Common myeloid progenitor, CD34-positive (primary cell): ENCODE measurements at regions not wholly inside any gene's neighbourhood (a gene's known extent, or its start where the extent isn't known, plus 50 kb on each side); places are given as distances from the start of the nearest gene placed in this dataset.

Source experiments
- CTCF ChIA-PET: fragments of 350-600 bp; sonication (Branson Sonifier 250); formaldehyde crosslinking; loops from one replicate; lab custom pipeline; 2021; ENCODE audit warnings: antibody characterized with exemption; lab: Charles Lee
- POLR2A ChIA-PET: fragments of 350-600 bp; sonication (Branson Sonifier 250); formaldehyde crosslinking; loops from one replicate; lab custom pipeline; 2021; ENCODE audit warnings: antibody characterized with exemption; lab: Charles Lee
- DNase-seq, 3 donors: peaks; one replicate each; pipeline versions ENCODE4 v3.0.0 to v3.0.0-alpha.2; 2013
- H3K27ac ChIP-seq, 2 experiments: 1 replicate in 1 of 2; 2 replicates in 1 of 2; pipeline ENCODE4 v1.7.0; 2013; ENCODE audit warnings: inconsistent platforms in 2 of 2, low read length in 2 of 2, mild to moderate bottlenecking in 2 of 2, low read depth in 1 of 2, moderate library complexity in 1 of 2; ENCODE audit not compliant: severe bottlenecking in 2 of 2, insufficient read depth in 1 of 2, poor library complexity in 1 of 2
- H3K27me3 ChIP-seq, 5 experiments: replicated peaks in 2 of 5; 1 replicate in 3 of 5; 2 replicates in 2 of 5; pipeline versions ENCODE4 v1.6.1 to v1.7.0; 2013; ENCODE audit warnings: low read length in 4 of 5, mild to moderate bottlenecking in 2 of 5, moderate library complexity in 2 of 5, inconsistent platforms in 1 of 5; ENCODE audit not compliant: insufficient read depth in 5 of 5, control insufficient read depth in 4 of 5
- H3K36me3 ChIP-seq, 4 experiments: 1 replicate in 2 of 4; 2 replicates in 2 of 4; pipeline versions ENCODE4 v1.6.1 to v1.7.0; 2013; ENCODE audit warnings: low read length in 3 of 4, control low read depth in 1 of 4, mild to moderate bottlenecking in 1 of 4; ENCODE audit not compliant: control insufficient read depth in 4 of 4, insufficient read depth in 4 of 4
- H3K4me1 ChIP-seq, 4 experiments: 1 replicate in 3 of 4; 2 replicates in 1 of 4; pipeline versions ENCODE4 v1.6.1 to v1.7.1; 2013; ENCODE audit warnings: low read length in 3 of 4, mild to moderate bottlenecking in 3 of 4, control low read depth in 1 of 4, inconsistent platforms in 1 of 4, moderate library complexity in 1 of 4; ENCODE audit not compliant: control insufficient read depth in 4 of 4, insufficient read depth in 4 of 4; ENCODE audit errors: control extremely low read depth in 1 of 4
- H3K4me3 ChIP-seq, 7 experiments: 1 replicate in 4 of 7; 2 replicates in 3 of 7; pipeline versions ENCODE4 v1.5.1 to v1.7.0; 2013; ENCODE audit warnings: mild to moderate bottlenecking in 7 of 7, low read length in 6 of 7, moderate library complexity in 6 of 7, inconsistent platforms in 2 of 7, low read depth in 2 of 7, control low read depth in 1 of 7; ENCODE audit not compliant: insufficient read depth in 4 of 7, control insufficient read depth in 1 of 7; ENCODE audit errors: extremely low read depth in 1 of 7
- H3K9me3 ChIP-seq, 5 experiments: 1 replicate in 4 of 5; 2 replicates in 1 of 5; pipeline versions ENCODE4 v1.6.1 to v1.7.1; 2013; ENCODE audit warnings: low read length in 4 of 5, mild to moderate bottlenecking in 2 of 5, inconsistent platforms in 1 of 5, low read depth in 1 of 5, moderate library complexity in 1 of 5; ENCODE audit not compliant: control insufficient read depth in 4 of 5, insufficient read depth in 2 of 5; ENCODE audit errors: control extremely low read depth in 1 of 5
- WGBS: methylation state at CpG from one replicate; pipeline ENCODE4 v1.1.5; 2013; ENCODE audit not compliant: insufficient coverage; 5-methylcytosine and 5-hydroxymethylcytosine counted together

GRCh38 chr11:104369761-104370160 lies 205.8 kb upstream of the PDGFD start:
- Histone ChIP-seq H3K9me3 (no peaks in the 10 kb centered on the region), H3K4me1 (no peaks in the 10 kb centered on the region), H3K27ac (no peak overlapping the region), H3K36me3 (no peaks in the 10 kb centered on the region), H3K4me3 (no peak overlapping the region), H3K27me3 (no peaks in the 10 kb centered on the region)
- no peak for DNase-seq
- CTCF ChIA-PET, result no interaction called here
- WGBS, result no CpG with 5 or more reads among the region's 4 CpGs
- POLR2A ChIA-PET, result no interaction called here

GRCh38 chr11:104366321-104366734 lies 202.4 kb upstream of the PDGFD start:
- CTCF ChIA-PET, result interaction anchor here (1.3 kb wide), 1 partner anchor 17 kb away, joined by 3 read pairs; no protein-coding TSS in a partner anchor
- DNase-seq, result no peak
- Histone ChIP-seq H3K9me3 (no peaks in the 10 kb centered on the region), H3K36me3 (no peaks in the 10 kb centered on the region), H3K27me3 (no peaks in the 10 kb centered on the region), H3K4me1 (no peaks in the 10 kb centered on the region), H3K27ac (no peak overlapping the region), H3K4me3 (no peak overlapping the region)
- 96% methylated on average over 28 of the region's 33 CpGs for WGBS
- POLR2A ChIA-PET, result no interaction called here

- POLR2A ChIA-PET, result no interaction called here
- no peak for DNase-seq
- WGBS, result 95% methylated on average over 6 of the region's 6 CpGs
- CTCF ChIA-PET, result no interaction called here
- no peak overlapping the region for H3K27ac ChIP-seq
- no peak overlapping the region for H3K4me3 ChIP-seq
- no peaks in the 10 kb centered on the region for H3K4me1 ChIP-seq
- H3K36me3 ChIP-seq, result no peaks in the 10 kb centered on the region
- no peaks in the 10 kb centered on the region for H3K27me3 ChIP-seq
- no peaks in the 10 kb centered on the region for H3K9me3 ChIP-seq
Measured at GRCh38 chr11:104365676-104366075, 201.7 kb upstream of the PDGFD start.

GRCh38 chr11:104361975-104362374 lies 198.0 kb upstream of the PDGFD start:
- Histone ChIP-seq H3K4me1 (no peaks in the 10 kb centered on the region), H3K4me3 (no peak overlapping the region), H3K36me3 (no peaks in the 10 kb centered on the region), H3K9me3 (no peaks in the 10 kb centered on the region), H3K27me3 (no peaks in the 10 kb centered on the region), H3K27ac (no peak overlapping the region)
- DNase-seq, result no peak
- ChIA-PET CTCF (no interaction called here), POLR2A (no interaction called here)
- WGBS, result 88% methylated on average over 1 of the region's 1 CpG

GRCh38 chr11:104352036-104352435 lies 188.1 kb upstream of the PDGFD start:
- no peak for DNase-seq
- Histone ChIP-seq H3K9me3 (peaks cover 0 to 8% (median 0%) of the 10 kb centered on the region in 5 experiments), H3K4me1 (no peaks in the 10 kb centered on the region), H3K4me3 (no peak overlapping the region), H3K27ac (no peak overlapping the region), H3K36me3 (no peaks in the 10 kb centered on the region), H3K27me3 (no peaks in the 10 kb centered on the region)
- POLR2A ChIA-PET, result no interaction called here
- CTCF ChIA-PET, result no interaction called here
- no CpG with 5 or more reads among the region's 4 CpGs for WGBS

GRCh38 chr11:104343578-104343977 lies 179.6 kb upstream of the PDGFD start:
- CTCF ChIA-PET, result no interaction called here
- no CpG with 5 or more reads among the region's 1 CpG for WGBS
- no peak overlapping the region for H3K27ac ChIP-seq

GRCh38 chr11:104340590-104340989 lies 176.6 kb upstream of the PDGFD start:
- DNase-seq, result no peak
- peaks cover 0 to 1% (median 0%) of the 10 kb centered on the region in 5 experiments for H3K27me3 ChIP-seq
- H3K9me3 ChIP-seq, result no peaks in the 10 kb centered on the region
- H3K36me3 ChIP-seq, result no peaks in the 10 kb centered on the region
- H3K4me3 ChIP-seq, result no peak overlapping the region
- no peaks in the 10 kb centered on the region for H3K4me1 ChIP-seq
- H3K27ac ChIP-seq, result no peak overlapping the region
- CTCF ChIA-PET, result no interaction called here
- WGBS, result 88% methylated on average over 1 of the region's 2 CpGs
- POLR2A ChIA-PET, result no interaction called here

More at GRCh38 chr11:104343578-104343977, 179.6 kb upstream of the PDGFD start:
- POLR2A ChIA-PET, result no interaction called here
- peak in 1 of 3 donors; percentile 3 for DNase-seq
- Histone ChIP-seq H3K4me3 (no peak overlapping the region), H3K4me1 (no peaks in the 10 kb centered on the region), H3K9me3 (no peaks in the 10 kb centered on the region), H3K36me3 (no peaks in the 10 kb centered on the region), H3K27me3 (peaks cover 0 to 1% (median 0%) of the 10 kb centered on the region in 5 experiments)
